AG04450 (cell line): ENCODE measurements at regions not wholly inside any gene's neighbourhood (a gene's known extent, or its start where the extent isn't known, plus 50 kb on each side); places are given as distances from the start of the nearest gene placed in this dataset.

Experiments used
- CTCF ChIA-PET: fragments of 300-600, 350-600 bp; formaldehyde crosslinking; extraction: SDS; loops from one replicate; lab custom pipeline; 2022; ENCODE audit warnings: antibody characterized with exemption, inconsistent platforms; lab: Charles Lee
- POLR2A ChIA-PET: fragments of 350-600 bp; formaldehyde crosslinking; extraction: SDS; loops from one replicate; lab custom pipeline; 2021; ENCODE audit warnings: antibody characterized with exemption, inconsistent platforms; lab: Yijun Ruan, JAX
- DNase-seq: peaks from one replicate; pipeline ENCODE4 v3.0.0-alpha.2; 2011; ENCODE audit warnings: low read depth, low spot score
- H3K27ac ChIP-seq: one replicate; pipeline ENCODE4 v1.5.1; 2012; ENCODE audit warnings: low read depth, low read length, control low read depth
- H3K27me3 ChIP-seq: one replicate; pipeline ENCODE4 v1.6.0; 2012; ENCODE audit warnings: low read length; ENCODE audit not compliant: control insufficient read depth, insufficient read depth
- H3K4me3 ChIP-seq: 2 replicates; pipeline ENCODE4 v1.5.1; 2011; ENCODE audit warnings: mild to moderate bottlenecking, low read depth, low read length, control low read depth
- H3K9me3 ChIP-seq: 2 replicates; pipeline ENCODE4 v1.5.1; 2012; ENCODE audit warnings: low read length; ENCODE audit not compliant: control insufficient read depth, insufficient read depth
- CTCF ChIP-seq: IDR thresholded peaks from 2 replicates; pipeline ENCODE4 v1.5.1; 2011; ENCODE audit warnings: low read depth, low read length, control low read depth, inconsistent platforms

- Histone ChIP-seq H3K27ac (no peak overlapping the region), H3K27me3 (no peaks in the 10 kb centered on the region), H3K9me3 (no peaks in the 10 kb centered on the region), H3K4me3 (no peak overlapping the region)
- ChIA-PET CTCF (interaction anchor here (3.0 kb wide), 1 partner anchor 16 kb away, joined by 13 read pairs; no protein-coding TSS in a partner anchor), POLR2A (no interaction called here)
- no peak for TF ChIP-seq CTCF
- DNase-seq = no peak
Observed at GRCh38 chr14:100401031-100401692, 78.0 kb downstream of the SLC25A47 start.

- Histone ChIP-seq H3K9me3 (no peaks in the 10 kb centered on the region), H3K27ac (no peak overlapping the region), H3K4me3 (no peak overlapping the region), H3K27me3 (no peaks in the 10 kb centered on the region)
- ChIA-PET POLR2A (no interaction called here), CTCF (interaction anchor here (1.4 to 1.8 kb wide), 2 partner anchors 17 to 20 kb away, joined by 3 to 13 read pairs; no protein-coding TSS in a partner anchor)
- no peak for DNase-seq
- no peak for TF ChIP-seq CTCF
Observed at GRCh38 chr14:100401792-100402191, 78.7 kb downstream of the SLC25A47 start.

- Histone ChIP-seq H3K9me3 (no peaks in the 10 kb centered on the region), H3K4me3 (no peak overlapping the region), H3K27me3 (no peaks in the 10 kb centered on the region), H3K27ac (no peak overlapping the region)
- ChIA-PET CTCF (interaction anchor here (1.1 to 1.8 kb wide), 4 partner anchors 15 to 19 kb away, joined by 3 to 13 read pairs (median 6); no protein-coding TSS in a partner anchor), POLR2A (no interaction called here)
- TF ChIP-seq CTCF = no peak
- DNase-seq = no peak
Observed at GRCh38 chr14:100402631-100403030, 79.5 kb downstream of the SLC25A47 start.

GRCh38 chr14:100403105-100403504 lies 80.0 kb downstream of the SLC25A47 start:
- ChIA-PET POLR2A (no interaction called here), CTCF (interaction anchor here (1.1 to 1.8 kb wide), 4 partner anchors 14 to 20 kb away, joined by 3 to 13 read pairs (median 6); no protein-coding TSS in a partner anchor)
- no peak overlapping the region for H3K4me3 ChIP-seq
- no peak overlapping the region for H3K27ac ChIP-seq
- DNase-seq = no peak
- H3K27me3 ChIP-seq = no peaks in the 10 kb centered on the region
- no peak for TF ChIP-seq CTCF
- H3K9me3 ChIP-seq = no peaks in the 10 kb centered on the region

- TF ChIP-seq CTCF = no peak
- Histone ChIP-seq H3K27me3 (no peaks in the 10 kb centered on the region), H3K9me3 (no peaks in the 10 kb centered on the region), H3K4me3 (no peak overlapping the region), H3K27ac (no peak overlapping the region)
- DNase-seq = no peak
- ChIA-PET POLR2A (no interaction called here), CTCF (interaction anchor here (1.6 kb wide), 1 partner anchor 14 kb away, joined by 6 read pairs; no protein-coding TSS in a partner anchor)
Observed at GRCh38 chr14:100403802-100404365, 80.7 kb downstream of the SLC25A47 start.
